Lower lobe of right lung (tissue), 2 donors: ENCODE measurements at regions not wholly inside any gene's neighbourhood (a gene's known extent, or its start where the extent isn't known, plus 50 kb on each side); places are given as distances from the start of the nearest gene placed in this dataset.

ENCODE experiments used
- ATAC-seq, 2 donors: fragments of 200-7000 bp; cut with Tn5 transposase; one replicate each; pipeline ENCODE4 v1.9.1; 2020 to 2022; ENCODE audit warnings: mild to moderate bottlenecking in 2 of 2, moderate library complexity in 2 of 2
- DNase-seq: peaks from one replicate; pipeline ENCODE4 v3.0.0-alpha.2; 2020
- H3K27ac ChIP-seq: fragments of 200-600 bp; one replicate; pipeline ENCODE4 v1.8.0; 2022
- H3K27me3 ChIP-seq: fragments of 200-600 bp; one replicate; pipeline ENCODE4 v1.8.0; 2022; ENCODE audit warnings: low read depth
- H3K36me3 ChIP-seq: fragments of 200-600 bp; one replicate; pipeline ENCODE4 v1.8.0; 2022; ENCODE audit warnings: mild to moderate bottlenecking
- H3K4me1 ChIP-seq: fragments of 200-600 bp; one replicate; pipeline ENCODE4 v1.8.0; 2022
- H3K4me3 ChIP-seq: fragments of 200-600 bp; one replicate; pipeline ENCODE4 v1.8.0; 2022; ENCODE audit warnings: mild to moderate bottlenecking
- H3K9me3 ChIP-seq: fragments of 200-600 bp; one replicate; pipeline ENCODE4 v1.8.0; 2022
- intact Hi-C: fragments of 100-400 bp; cut with DNase I; formaldehyde crosslinking; loops from one replicate; pipeline ENCODE4 v1.11.0; 2022
- TF ChIP-seq, protein P1 (sequence below): fragments of 200-600 bp; IDR thresholded peaks from one replicate; pipeline ENCODE4 v1.8.0; 2022; ENCODE audit warnings: antibody characterized with exemption, mild to moderate bottlenecking
- donor health status: DM: no; HTN: yes; CAD: no; lungs with severe emphysema.

DNA sequence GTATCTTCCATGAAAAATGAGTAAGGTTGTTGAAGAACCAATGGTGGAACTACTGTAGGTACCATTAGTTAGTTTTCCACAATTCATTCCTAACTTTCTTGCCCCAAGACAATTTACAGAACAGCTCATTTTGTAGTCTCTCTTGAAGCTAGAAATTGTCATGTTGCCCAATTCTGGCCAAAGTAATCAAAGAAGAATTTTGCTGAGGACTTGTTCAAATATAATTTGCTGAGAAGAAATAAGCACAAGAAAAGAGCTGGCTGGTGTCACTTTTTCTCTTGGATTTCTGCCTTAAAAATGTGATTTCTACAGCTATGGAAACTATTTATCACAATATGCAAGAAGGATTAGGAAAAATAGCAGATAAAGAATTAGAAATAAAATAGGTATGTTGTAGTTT is 199.2 kb upstream of the SEMA3A start:
- no peak overlapping the region for H3K27ac ChIP-seq
- no peak for ATAC-seq
- intact Hi-C loops = no loop called here
- TF ChIP-seq, protein P1, sequence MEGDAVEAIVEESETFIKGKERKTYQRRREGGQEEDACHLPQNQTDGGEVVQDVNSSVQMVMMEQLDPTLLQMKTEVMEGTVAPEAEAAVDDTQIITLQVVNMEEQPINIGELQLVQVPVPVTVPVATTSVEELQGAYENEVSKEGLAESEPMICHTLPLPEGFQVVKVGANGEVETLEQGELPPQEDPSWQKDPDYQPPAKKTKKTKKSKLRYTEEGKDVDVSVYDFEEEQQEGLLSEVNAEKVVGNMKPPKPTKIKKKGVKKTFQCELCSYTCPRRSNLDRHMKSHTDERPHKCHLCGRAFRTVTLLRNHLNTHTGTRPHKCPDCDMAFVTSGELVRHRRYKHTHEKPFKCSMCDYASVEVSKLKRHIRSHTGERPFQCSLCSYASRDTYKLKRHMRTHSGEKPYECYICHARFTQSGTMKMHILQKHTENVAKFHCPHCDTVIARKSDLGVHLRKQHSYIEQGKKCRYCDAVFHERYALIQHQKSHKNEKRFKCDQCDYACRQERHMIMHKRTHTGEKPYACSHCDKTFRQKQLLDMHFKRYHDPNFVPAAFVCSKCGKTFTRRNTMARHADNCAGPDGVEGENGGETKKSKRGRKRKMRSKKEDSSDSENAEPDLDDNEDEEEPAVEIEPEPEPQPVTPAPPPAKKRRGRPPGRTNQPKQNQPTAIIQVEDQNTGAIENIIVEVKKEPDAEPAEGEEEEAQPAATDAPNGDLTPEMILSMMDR = no peak
- DNase-seq = no peak
- H3K27me3 ChIP-seq = no peaks in the 10 kb centered on the region
- H3K36me3 ChIP-seq = no peaks in the 10 kb centered on the region
- no peaks in the 10 kb centered on the region for H3K9me3 ChIP-seq
- no peak overlapping the region for H3K4me3 ChIP-seq
- H3K4me1 ChIP-seq = no peaks in the 10 kb centered on the region

DNA sequence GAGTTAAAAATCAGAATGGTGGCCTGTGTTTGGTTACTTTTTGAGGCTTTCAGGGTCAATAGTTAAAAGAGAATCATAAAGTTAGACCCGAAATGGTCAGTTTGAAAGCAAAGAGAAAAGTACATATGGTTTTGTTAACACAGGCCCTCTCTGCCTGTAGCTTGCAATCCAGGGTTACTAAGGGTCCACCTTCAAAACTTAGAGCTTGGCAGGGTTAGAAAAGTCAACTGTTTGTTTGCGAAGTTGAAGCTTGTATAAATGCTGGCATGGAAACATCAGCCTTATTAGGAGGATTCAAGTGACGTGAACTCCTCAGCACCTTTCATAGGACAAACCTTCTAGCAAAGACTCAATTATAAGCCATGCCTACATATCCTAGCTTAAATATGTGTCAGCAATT is 196.3 kb upstream of the SEMA3A start:
- no peak overlapping the region for H3K27ac ChIP-seq
- H3K9me3 ChIP-seq = no peaks in the 10 kb centered on the region
- no peaks in the 10 kb centered on the region for H3K27me3 ChIP-seq
- no peaks in the 10 kb centered on the region for H3K4me1 ChIP-seq
- DNase-seq (no peak), ATAC-seq (no peak)
- no peaks in the 10 kb centered on the region for H3K36me3 ChIP-seq
- intact Hi-C loops = no loop called here
- TF ChIP-seq, protein P1 = no peak
- no peak overlapping the region for H3K4me3 ChIP-seq

DNA sequence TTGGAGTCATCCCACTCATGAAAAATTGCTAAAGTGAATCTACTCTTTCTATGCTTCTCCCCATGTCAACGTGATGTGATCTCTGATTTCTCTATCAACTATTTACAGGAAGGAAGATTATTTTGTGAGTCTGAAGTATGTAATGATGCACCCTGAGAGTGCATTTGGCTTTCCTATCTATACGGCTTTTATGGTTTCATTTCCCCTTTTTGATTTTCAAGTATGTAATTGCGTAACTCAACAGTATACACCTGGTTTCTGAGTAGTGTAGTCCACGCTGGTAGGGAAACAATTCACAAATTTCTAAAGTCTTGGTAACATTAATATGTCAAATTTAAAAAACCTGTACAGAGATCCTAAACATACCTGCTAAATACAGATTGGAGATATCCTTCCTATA is 194.7 kb upstream of the SEMA3A start:
- H3K36me3 ChIP-seq = no peaks in the 10 kb centered on the region
- no peak overlapping the region for H3K27ac ChIP-seq
- H3K4me1 ChIP-seq = no peaks in the 10 kb centered on the region
- no peak for ATAC-seq
- no peak overlapping the region for H3K4me3 ChIP-seq
- DNase-seq = no peak
- H3K9me3 ChIP-seq = no peaks in the 10 kb centered on the region
- no peaks in the 10 kb centered on the region for H3K27me3 ChIP-seq
- TF ChIP-seq, protein P1 = no peak
- intact Hi-C loops = no loop called here

DNA sequence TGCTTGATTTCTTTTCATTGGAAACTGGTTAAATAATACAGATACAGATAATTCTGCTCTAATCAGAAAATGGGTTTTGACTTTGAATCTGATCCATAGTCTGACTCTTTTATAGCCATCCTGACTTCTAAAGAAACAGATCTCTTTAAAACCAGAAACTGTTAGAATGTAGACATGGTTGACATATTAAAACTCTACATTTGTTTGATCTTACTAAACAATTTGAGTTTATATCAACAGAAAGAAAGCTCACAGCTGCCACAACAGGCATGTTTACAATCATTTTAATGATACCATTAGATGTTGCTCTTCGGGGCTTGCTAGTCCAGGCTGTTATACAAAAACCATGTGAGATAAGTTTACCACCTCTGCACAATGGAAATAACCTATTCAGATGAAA is 193.0 kb upstream of the SEMA3A start:
- DNase-seq (no peak), ATAC-seq (no peak)
- Histone ChIP-seq H3K36me3 (no peaks in the 10 kb centered on the region), H3K4me1 (no peaks in the 10 kb centered on the region), H3K9me3 (no peaks in the 10 kb centered on the region), H3K4me3 (no peak overlapping the region), H3K27ac (no peak overlapping the region), H3K27me3 (no peaks in the 10 kb centered on the region)
- intact Hi-C loops = no loop called here
- TF ChIP-seq, protein P1 = no peak

DNA sequence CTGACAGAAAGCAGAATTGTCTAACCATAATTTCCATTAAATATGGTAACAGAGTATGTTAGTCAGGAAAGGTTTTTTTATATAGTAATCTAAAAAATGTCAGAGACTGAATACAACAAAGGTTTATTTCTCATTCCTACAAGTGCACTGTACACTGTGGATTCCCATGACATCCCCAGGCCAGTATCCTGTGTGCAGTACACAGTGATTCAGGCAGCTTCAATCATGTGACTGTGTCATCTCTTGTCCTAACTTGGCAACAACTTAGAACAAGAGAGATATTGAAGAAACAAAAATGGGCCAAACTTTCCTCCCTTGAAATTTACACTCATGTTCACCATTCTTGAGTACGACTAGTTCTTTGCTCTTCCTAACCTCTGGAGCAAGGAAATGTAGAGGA is 189.8 kb upstream of the SEMA3A start:
- Histone ChIP-seq H3K4me1 (no peaks in the 10 kb centered on the region), H3K27ac (no peak overlapping the region), H3K36me3 (no peaks in the 10 kb centered on the region), H3K4me3 (no peak overlapping the region), H3K27me3 (no peaks in the 10 kb centered on the region), H3K9me3 (no peaks in the 10 kb centered on the region)
- no peak for DNase-seq
- ATAC-seq = no peak
- intact Hi-C loops = no loop called here
- TF ChIP-seq, protein P1 = no peak

DNA sequence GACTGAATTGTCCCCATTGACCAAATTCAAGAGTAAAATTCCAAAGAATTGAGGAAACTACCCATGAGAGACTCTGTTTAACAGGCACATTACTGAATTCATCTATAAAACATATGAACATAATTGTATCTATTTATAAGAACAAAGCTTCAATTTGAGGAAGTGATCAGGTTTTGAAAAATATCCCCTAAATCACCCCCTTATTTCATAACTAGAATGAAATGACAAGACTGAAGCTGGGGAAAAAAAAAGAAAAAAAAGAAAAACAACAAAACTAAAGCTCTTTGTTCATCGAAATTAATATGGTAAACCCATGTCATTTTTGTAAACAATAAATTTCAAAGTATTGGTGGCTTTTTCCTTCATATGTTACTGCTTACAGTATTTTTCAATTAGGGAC is 184.9 kb upstream of the SEMA3A start:
- Histone ChIP-seq H3K27me3 (no peaks in the 10 kb centered on the region), H3K4me1 (no peaks in the 10 kb centered on the region), H3K4me3 (no peak overlapping the region), H3K27ac (no peak overlapping the region), H3K36me3 (no peaks in the 10 kb centered on the region), H3K9me3 (no peaks in the 10 kb centered on the region)
- TF ChIP-seq, protein P1 = no peak
- no peak for DNase-seq
- intact Hi-C loops = no loop called here
- ATAC-seq = no peak
